ENCODE measurements at regions not wholly inside any gene's neighbourhood (a gene's known extent, or its start where the extent isn't known, plus 50 kb on each side); places are given as distances from the start of the nearest gene placed in this dataset.
"Not testable (repeated sequence)": the region's sequence is repeated elsewhere in the genome, so short reads cannot be mapped to it uniquely, and the experiment has no call there.

DNA sequence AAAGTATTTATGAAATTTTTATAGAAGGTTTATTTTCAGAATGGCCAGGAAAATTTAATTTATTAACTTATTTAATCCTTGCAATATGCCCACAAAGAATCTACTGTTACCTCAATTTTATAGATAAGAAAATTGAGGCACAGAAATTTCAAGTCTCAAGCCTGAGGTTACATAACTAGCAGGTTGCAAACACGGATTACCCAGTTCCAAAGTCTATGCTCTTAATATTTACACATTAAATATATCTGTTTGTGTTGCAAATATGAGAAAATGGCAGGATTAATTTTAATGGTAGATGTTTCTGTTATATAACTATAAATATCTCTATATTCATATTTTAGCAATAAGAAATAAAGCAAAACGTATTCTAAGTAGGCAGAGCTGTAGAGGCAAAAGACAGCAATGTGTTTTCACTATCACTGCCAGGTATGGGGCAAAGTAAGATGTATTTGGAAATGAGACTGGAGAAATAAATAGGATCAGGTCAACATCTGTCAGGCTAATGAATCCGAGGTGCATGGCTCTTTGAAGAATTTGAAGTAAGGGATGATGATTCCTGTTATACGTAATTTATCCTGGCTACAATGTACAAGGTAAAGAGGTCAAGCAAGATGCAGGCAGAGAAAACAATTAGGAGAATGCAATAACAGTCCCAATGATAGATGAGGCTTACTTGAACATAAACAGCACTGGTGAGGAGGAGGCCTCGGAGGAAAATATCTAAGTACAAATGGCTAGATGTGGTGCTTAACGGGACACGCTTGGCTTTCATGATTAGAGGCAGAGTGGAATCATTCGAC is 354.1 kb upstream of the VSTM2A start:
- no peaks in the 10 kb centered on the region for H3K27me3 ChIP-seq (ENCODE audit: insufficient read depth, low read length)
- no peaks in the 10 kb centered on the region for H3K4me1 ChIP-seq (ENCODE audit: insufficient read depth, low read length)
- no peaks in the 10 kb centered on the region for H3K36me3 ChIP-seq (ENCODE audit: insufficient read depth, low read length)
- no peak overlapping the region for H3K4me3 ChIP-seq (ENCODE audit: low read length)
- no peak overlapping the region for H2AFZ ChIP-seq (ENCODE audit: low read depth, low read length)
- no peaks in the 10 kb centered on the region for H3K9me3 ChIP-seq (ENCODE audit: low read length)

GRCh38 chr7:54188843-54189242 is 353.3 kb upstream of the VSTM2A start:
- H3K27me3 ChIP-seq (ENCODE audit: insufficient read depth, low read length), result no peaks in the 10 kb centered on the region

DNA sequence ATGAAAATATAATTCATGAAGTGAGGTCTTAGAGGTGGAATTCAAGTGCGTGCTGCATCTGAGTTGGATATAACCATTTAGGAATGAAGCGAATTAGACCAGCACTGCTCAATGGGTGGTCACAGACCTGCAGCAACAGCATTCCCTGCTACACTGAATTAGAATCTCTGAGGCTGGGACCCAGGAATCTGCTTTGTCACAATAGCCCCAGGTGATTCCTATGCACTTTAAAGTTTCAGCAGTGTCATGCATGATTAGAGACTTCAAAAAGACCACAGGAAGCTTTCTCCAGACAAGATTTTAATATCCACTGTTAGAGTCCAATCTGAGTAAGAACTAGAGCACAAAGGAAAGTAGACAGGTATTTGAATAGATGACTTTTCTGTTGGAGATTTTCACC is 352.8 kb upstream of the VSTM2A start:
- Histone ChIP-seq H3K4me1 (ENCODE audit: insufficient read depth, low read length) (no peaks in the 10 kb centered on the region), H3K36me3 (ENCODE audit: insufficient read depth, low read length) (no peaks in the 10 kb centered on the region), H2AFZ (ENCODE audit: low read depth, low read length) (no peak overlapping the region), H3K4me3 (ENCODE audit: low read length) (no peak overlapping the region), H3K27me3 (ENCODE audit: insufficient read depth, low read length) (no peaks in the 10 kb centered on the region), H3K9me3 (ENCODE audit: low read length) (no peaks in the 10 kb centered on the region)

More at GRCh38 chr7:54188843-54189242, 353.3 kb upstream of the VSTM2A start:
- H3K36me3 ChIP-seq (ENCODE audit: insufficient read depth, low read length), result no peaks in the 10 kb centered on the region
- H3K4me1 ChIP-seq (ENCODE audit: insufficient read depth, low read length), result no peaks in the 10 kb centered on the region
- no peaks in the 10 kb centered on the region for H3K9me3 ChIP-seq (ENCODE audit: low read length)
- H3K4me3 ChIP-seq (ENCODE audit: low read length), result no peak overlapping the region
- H2AFZ ChIP-seq (ENCODE audit: low read depth, low read length), result no peak overlapping the region

GRCh38 chr7:54201501-54201900 is 340.7 kb upstream of the VSTM2A start:
- Histone ChIP-seq H3K27me3 (ENCODE audit: insufficient read depth, low read length) (no peaks in the 10 kb centered on the region), H3K36me3 (ENCODE audit: insufficient read depth, low read length) (no peaks in the 10 kb centered on the region), H3K9me3 (ENCODE audit: low read length) (no peaks in the 10 kb centered on the region), H3K4me3 (ENCODE audit: low read length) (no peak overlapping the region), H3K4me1 (ENCODE audit: insufficient read depth, low read length) (no peaks in the 10 kb centered on the region), H2AFZ (ENCODE audit: low read depth, low read length) (no peak overlapping the region)

GRCh38 chr7:54215424-54215823 is 326.8 kb upstream of the VSTM2A start:
- Histone ChIP-seq H3K4me1 (ENCODE audit: insufficient read depth, low read length) (no peaks in the 10 kb centered on the region), H2AFZ (ENCODE audit: low read depth, low read length) (no peak overlapping the region), H3K9me3 (ENCODE audit: low read length) (no peaks in the 10 kb centered on the region), H3K36me3 (ENCODE audit: insufficient read depth, low read length) (no peaks in the 10 kb centered on the region), H3K27me3 (ENCODE audit: insufficient read depth, low read length) (no peaks in the 10 kb centered on the region), H3K4me3 (ENCODE audit: low read length) (no peak overlapping the region)

GRCh38 chr7:54226030-54226429 is 316.1 kb upstream of the VSTM2A start:
- H3K27me3 ChIP-seq (ENCODE audit: insufficient read depth, low read length); H3K9me3 ChIP-seq (ENCODE audit: low read length); H3K4me3 ChIP-seq (ENCODE audit: low read length); H3K4me1 ChIP-seq (ENCODE audit: insufficient read depth, low read length); H3K36me3 ChIP-seq (ENCODE audit: insufficient read depth, low read length); H2AFZ ChIP-seq (ENCODE audit: low read depth, low read length): not testable (repeated sequence)

GRCh38 chr7:54242776-54243175 is 299.4 kb upstream of the VSTM2A start:
- Histone ChIP-seq H2AFZ (ENCODE audit: low read depth, low read length) (no peak overlapping the region), H3K27me3 (ENCODE audit: insufficient read depth, low read length) (no peaks in the 10 kb centered on the region), H3K36me3 (ENCODE audit: insufficient read depth, low read length) (no peaks in the 10 kb centered on the region), H3K4me3 (ENCODE audit: low read length) (no peak overlapping the region), H3K4me1 (ENCODE audit: insufficient read depth, low read length) (no peaks in the 10 kb centered on the region), H3K9me3 (ENCODE audit: low read length) (no peaks in the 10 kb centered on the region)

DNA sequence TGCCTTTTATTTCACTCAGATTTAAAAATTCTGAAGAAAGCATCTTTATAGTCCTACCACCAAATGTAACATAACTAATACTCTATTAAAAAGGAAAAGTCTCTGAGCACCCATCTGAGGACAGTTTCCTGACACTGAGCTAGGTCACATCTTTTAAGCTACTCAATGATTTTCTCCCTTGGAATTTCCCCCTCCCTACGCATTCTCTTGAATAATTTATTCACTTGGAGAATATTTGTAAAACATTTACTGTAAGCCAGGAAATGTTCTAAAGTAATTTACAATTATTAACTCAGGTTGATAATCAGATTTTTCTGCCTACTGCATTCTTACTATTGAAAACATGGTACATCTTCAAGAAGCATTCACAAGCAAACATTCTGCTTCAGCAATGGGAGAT is 297.2 kb upstream of the VSTM2A start:
- H3K9me3 ChIP-seq (ENCODE audit: low read length), result no peaks in the 10 kb centered on the region
- H3K4me3 ChIP-seq (ENCODE audit: low read length), result no peak overlapping the region
- H3K36me3 ChIP-seq (ENCODE audit: insufficient read depth, low read length), result no peaks in the 10 kb centered on the region
- H3K27me3 ChIP-seq (ENCODE audit: insufficient read depth, low read length), result no peaks in the 10 kb centered on the region
- H3K4me1 ChIP-seq (ENCODE audit: insufficient read depth, low read length), result no peaks in the 10 kb centered on the region
- H2AFZ ChIP-seq (ENCODE audit: low read depth, low read length), result no peak overlapping the region

GRCh38 chr7:54249686-54250085 is 292.5 kb upstream of the VSTM2A start:
- H3K4me3 ChIP-seq (ENCODE audit: low read length), result no peak overlapping the region
- no peaks in the 10 kb centered on the region for H3K4me1 ChIP-seq (ENCODE audit: insufficient read depth, low read length)
- no peaks in the 10 kb centered on the region for H3K27me3 ChIP-seq (ENCODE audit: insufficient read depth, low read length)
- no peaks in the 10 kb centered on the region for H3K9me3 ChIP-seq (ENCODE audit: low read length)
- no peaks in the 10 kb centered on the region for H3K36me3 ChIP-seq (ENCODE audit: insufficient read depth, low read length)
- H2AFZ ChIP-seq (ENCODE audit: low read depth, low read length), result no peak overlapping the region

DNA sequence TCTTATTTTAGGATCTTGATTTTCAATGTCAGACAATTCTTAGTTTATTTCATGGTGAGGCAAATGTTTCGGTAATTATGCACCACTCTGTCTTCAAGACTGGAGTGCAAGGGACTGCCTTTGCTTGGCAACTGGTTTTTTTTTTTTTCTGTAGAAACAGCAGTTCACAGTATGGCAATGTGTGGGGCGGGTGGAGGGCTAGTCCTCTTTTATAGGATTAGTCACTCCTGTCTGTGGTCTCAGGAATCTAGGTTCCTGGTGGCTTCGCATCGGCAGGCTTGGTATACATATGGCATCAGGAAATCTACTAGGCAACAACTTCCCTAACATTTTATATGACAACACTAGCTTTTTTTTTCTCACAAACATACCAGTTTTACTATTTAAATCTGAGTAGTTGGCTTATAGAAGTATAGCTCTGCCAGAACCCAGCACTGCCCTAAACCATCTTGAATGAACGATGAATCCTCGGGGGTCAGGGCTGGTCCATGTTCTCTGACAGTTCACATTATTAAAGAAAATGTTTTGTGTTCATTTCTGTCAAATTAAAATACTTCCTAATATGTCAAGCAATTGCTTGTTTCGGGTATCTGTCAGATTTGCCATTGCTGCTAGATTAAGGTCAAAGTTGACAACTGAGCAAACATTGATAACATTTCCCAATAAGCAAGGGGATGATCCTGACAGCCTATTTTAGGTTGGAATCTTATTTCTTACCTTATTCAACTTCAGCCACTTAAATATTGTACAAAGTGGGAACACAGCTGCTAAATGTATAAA is 289.7 kb upstream of the VSTM2A start:
- Histone ChIP-seq H3K4me1 (ENCODE audit: insufficient read depth, low read length) (no peaks in the 10 kb centered on the region), H3K36me3 (ENCODE audit: insufficient read depth, low read length) (no peaks in the 10 kb centered on the region), H2AFZ (ENCODE audit: low read depth, low read length) (no peak overlapping the region), H3K9me3 (ENCODE audit: low read length) (no peaks in the 10 kb centered on the region), H3K27me3 (ENCODE audit: insufficient read depth, low read length) (no peaks in the 10 kb centered on the region), H3K4me3 (ENCODE audit: low read length) (no peak overlapping the region)

DNA sequence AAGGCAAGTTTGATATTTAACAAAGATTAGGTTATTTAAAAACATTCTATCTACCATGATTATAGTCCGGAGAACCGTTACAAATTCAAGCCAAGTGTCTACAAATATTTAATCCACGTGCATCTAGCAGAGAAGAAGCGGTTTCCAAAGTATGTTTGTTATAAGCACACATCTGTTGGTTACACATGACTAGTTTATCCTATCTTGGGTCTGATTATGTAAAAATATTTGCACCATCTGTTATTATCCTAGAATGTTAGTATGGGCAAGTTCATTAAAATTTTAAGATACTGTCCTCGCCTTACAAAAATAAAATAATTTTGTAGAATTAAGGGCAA is 289.2 kb upstream of the VSTM2A start:
- Histone ChIP-seq H3K4me3 (ENCODE audit: low read length) (no peak overlapping the region), H3K9me3 (ENCODE audit: low read length) (no peaks in the 10 kb centered on the region), H3K36me3 (ENCODE audit: insufficient read depth, low read length) (no peaks in the 10 kb centered on the region), H3K27me3 (ENCODE audit: insufficient read depth, low read length) (no peaks in the 10 kb centered on the region), H3K4me1 (ENCODE audit: insufficient read depth, low read length) (no peaks in the 10 kb centered on the region), H2AFZ (ENCODE audit: low read depth, low read length) (no peak overlapping the region)

- Histone ChIP-seq H3K4me3 (ENCODE audit: low read length) (no peak overlapping the region), H3K36me3 (ENCODE audit: insufficient read depth, low read length) (no peaks in the 10 kb centered on the region), H3K27me3 (ENCODE audit: insufficient read depth, low read length) (no peaks in the 10 kb centered on the region), H3K9me3 (ENCODE audit: low read length) (no peaks in the 10 kb centered on the region), H2AFZ (ENCODE audit: low read depth, low read length) (no peak overlapping the region), H3K4me1 (ENCODE audit: insufficient read depth, low read length) (no peaks in the 10 kb centered on the region)
Measured at GRCh38 chr7:54255242-54255641, 286.9 kb upstream of the VSTM2A start.

DNA sequence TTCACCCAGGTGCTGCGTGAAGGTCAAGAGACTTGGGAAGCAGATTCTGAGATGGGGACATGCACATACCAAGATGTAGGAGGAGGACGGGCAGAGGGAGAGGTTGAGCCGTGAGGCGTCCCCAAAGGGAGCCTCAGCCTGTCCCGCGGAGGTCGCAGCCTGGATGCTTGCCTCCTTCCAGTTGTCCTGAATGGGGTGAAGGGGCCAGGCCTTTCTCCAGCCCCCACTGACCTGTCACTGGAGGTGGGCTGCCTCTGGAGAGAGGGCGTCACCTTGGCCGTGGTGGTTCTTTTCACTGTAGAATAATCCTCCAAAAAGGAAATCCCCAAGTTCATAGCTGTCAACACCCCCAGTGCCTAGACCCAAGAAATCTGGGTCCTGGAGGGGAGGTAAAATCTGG is 283.0 kb upstream of the VSTM2A start:
- no peaks in the 10 kb centered on the region for H3K4me1 ChIP-seq (ENCODE audit: insufficient read depth, low read length)
- no peak overlapping the region for H2AFZ ChIP-seq (ENCODE audit: low read depth, low read length)
- no peaks in the 10 kb centered on the region for H3K27me3 ChIP-seq (ENCODE audit: insufficient read depth, low read length)
- no peaks in the 10 kb centered on the region for H3K36me3 ChIP-seq (ENCODE audit: insufficient read depth, low read length)
- no peak overlapping the region for H3K4me3 ChIP-seq (ENCODE audit: low read length)
- H3K9me3 ChIP-seq (ENCODE audit: low read length), result no peaks in the 10 kb centered on the region

Measured in neuron (in vitro differentiated cells).